ENCODE measurements at regions not wholly inside any gene's neighbourhood (a gene's known extent, or its start where the extent isn't known, plus 50 kb on each side); places are given as distances from the start of the nearest gene placed in this dataset.

GRCh38 chr5:114296191-114296590 is 65.7 kb upstream of the KCNN2 start:
- CTCF ChIA-PET, result interaction anchor here (1.1 kb wide), 1 partner anchor 13 kb away, joined by 3 read pairs; no protein-coding TSS in a partner anchor
- no peak for DNase-seq (ENCODE audit: extremely low spot score)
- no peak for TF ChIP-seq CTCF (IDR thresholded peaks at IDR 0.05; ENCODE audit: control extremely low read depth, extremely low read depth, low read depth, missing control alignments)
- POLR2A ChIA-PET, result no interaction called here

- DNase-seq (ENCODE audit: extremely low spot score), result no peak
- TF ChIP-seq CTCF (IDR thresholded peaks at IDR 0.05; ENCODE audit: control extremely low read depth, extremely low read depth, low read depth, missing control alignments), result no peak
- ChIA-PET CTCF (no interaction called here), POLR2A (no interaction called here)
These were observed 64.0 kb upstream of the KCNN2 start for GRCh38 chr5:114297915-114298314.

- peak; percentile 14 for TF ChIP-seq CTCF (IDR thresholded peaks at IDR 0.05; ENCODE audit: control extremely low read depth, extremely low read depth, low read depth, missing control alignments)
- DNase-seq (ENCODE audit: extremely low spot score), result peak; percentile 16
These were observed 56.3 kb upstream of the KCNN2 start for GRCh38 chr5:114305402-114306207.

GRCh38 chr5:114308017-114308416 is 53.9 kb upstream of the KCNN2 start:
- CTCF ChIA-PET, result interaction anchor here (1.1 to 1.6 kb wide), 2 partner anchors 9 to 14 kb away, joined by 4 read pairs; no protein-coding TSS in a partner anchor
- no peak for TF ChIP-seq CTCF (IDR thresholded peaks at IDR 0.05; ENCODE audit: control extremely low read depth, extremely low read depth, low read depth, missing control alignments)
- DNase-seq (ENCODE audit: extremely low spot score), result no peak
- POLR2A ChIA-PET, result no interaction called here

More at GRCh38 chr5:114305402-114306207, 56.3 kb upstream of the KCNN2 start:
- ChIA-PET CTCF (interaction anchor here (1.1 to 1.3 kb wide), 2 partner anchors 19 to 693 kb away, joined by 3 read pairs; no protein-coding TSS in a partner anchor), POLR2A (no interaction called here)

GRCh38 chr5:114308508-114308907 is 53.4 kb upstream of the KCNN2 start:
- CTCF ChIA-PET, result interaction anchor here (1.1 to 1.6 kb wide), 2 partner anchors 9 to 13 kb away, joined by 4 read pairs; no protein-coding TSS in a partner anchor
- TF ChIP-seq CTCF (IDR thresholded peaks at IDR 0.05; ENCODE audit: control extremely low read depth, extremely low read depth, low read depth, missing control alignments), result no peak
- no peak for DNase-seq (ENCODE audit: extremely low spot score)
- POLR2A ChIA-PET, result no interaction called here

GRCh38 chr5:114310666-114311065 is 51.2 kb upstream of the KCNN2 start:
- ChIA-PET POLR2A (no interaction called here), CTCF (interaction anchor here (1.6 to 2.1 kb wide), 2 partner anchors 12 to 139 kb away, joined by 4 to 5 read pairs; no protein-coding TSS in a partner anchor)
- no peak for TF ChIP-seq CTCF (IDR thresholded peaks at IDR 0.05; ENCODE audit: control extremely low read depth, extremely low read depth, low read depth, missing control alignments)
- no peak for DNase-seq (ENCODE audit: extremely low spot score)

Measured in GM10248 (cell line).